H9 (cell line): ENCODE measurements at regions not wholly inside any gene's neighbourhood (a gene's known extent, or its start where the extent isn't known, plus 50 kb on each side); places are given as distances from the start of the nearest gene placed in this dataset.

ENCODE experiments used
- DNase-seq: peaks from one replicate; pipeline ENCODE4 v3.0.0-alpha.2; 2017
- H2AFZ ChIP-seq: one replicate; pipeline ENCODE4 v1.6.1; 2013; ENCODE audit warnings: mild to moderate bottlenecking, low read length, control low read depth, moderate library complexity
- H2AK5ac ChIP-seq: 2 replicates; pipeline ENCODE4 v1.6.1; 2013; ENCODE audit warnings: low read length, control low read depth, mixed read lengths; ENCODE audit not compliant: insufficient read length
- H2BK120ac ChIP-seq: one replicate; pipeline ENCODE4 v1.6.1; 2013; ENCODE audit warnings: low read depth, mild to moderate bottlenecking, low read length, control low read depth, inconsistent platforms; ENCODE audit not compliant: poor library complexity, severe bottlenecking
- H2BK12ac ChIP-seq: 2 replicates; pipeline ENCODE4 v1.6.1; 2013; ENCODE audit warnings: low read length, control low read depth, mixed read lengths, low read depth; ENCODE audit not compliant: insufficient read length
- H2BK15ac ChIP-seq: 2 replicates; pipeline ENCODE4 v1.6.1; 2013; ENCODE audit warnings: low read depth, low read length, control low read depth
- H2BK20ac ChIP-seq: one replicate; pipeline ENCODE4 v1.6.1; 2013; ENCODE audit warnings: low read depth, mild to moderate bottlenecking, low read length, control low read depth, inconsistent platforms; ENCODE audit not compliant: poor library complexity, severe bottlenecking
- H2BK5ac ChIP-seq: 2 replicates; pipeline ENCODE4 v1.6.1; 2013; ENCODE audit warnings: low read length, control low read depth, mixed read lengths; ENCODE audit not compliant: insufficient read length
- H3K14ac ChIP-seq: 2 replicates; pipeline ENCODE4 v1.6.1; 2013; ENCODE audit warnings: low read length, control low read depth; ENCODE audit not compliant: insufficient read depth
- H3K18ac ChIP-seq: 2 replicates; pipeline ENCODE4 v1.6.1; 2013; ENCODE audit warnings: low read depth, mild to moderate bottlenecking, mixed read lengths, low read length, control low read depth; ENCODE audit not compliant: insufficient read length
- H3K23ac ChIP-seq: 2 replicates; pipeline ENCODE4 v1.6.1; 2013; ENCODE audit warnings: low read length, control low read depth, mixed read lengths, low read depth; ENCODE audit not compliant: insufficient read length
- H3K23me2 ChIP-seq: 2 replicates; pipeline ENCODE4 v1.6.1; 2013; ENCODE audit warnings: low read depth, mild to moderate bottlenecking, mixed read lengths, low read length, control low read depth; ENCODE audit not compliant: insufficient read length, poor library complexity, severe bottlenecking
- H3K27ac ChIP-seq: 2 replicates; pipeline ENCODE4 v1.5.1; 2013; ENCODE audit warnings: low read length, control low read depth, mixed read lengths, low read depth; ENCODE audit not compliant: insufficient read length
- H3K27me3 ChIP-seq: 2 replicates; pipeline ENCODE4 v1.6.1; 2013; ENCODE audit warnings: low read length, control low read depth, inconsistent platforms; ENCODE audit not compliant: insufficient read depth
- H3K4ac ChIP-seq: 2 replicates; pipeline ENCODE4 v1.6.1; 2013; ENCODE audit warnings: low read depth, mild to moderate bottlenecking, control low read depth, inconsistent platforms, low read length, moderate library complexity
- H3K4me1 ChIP-seq: 2 replicates; pipeline ENCODE4 v1.6.1; 2013; ENCODE audit warnings: low read length, control low read depth, inconsistent platforms; ENCODE audit not compliant: insufficient read depth
- H3K4me2 ChIP-seq: 2 replicates; pipeline ENCODE4 v1.6.1; 2013; ENCODE audit warnings: low read length, control low read depth, mixed read lengths; ENCODE audit not compliant: insufficient read length, insufficient read depth
- H3K56ac ChIP-seq: 2 replicates; pipeline ENCODE4 v1.6.1; 2013; ENCODE audit warnings: low read depth, mild to moderate bottlenecking, mixed read lengths, low read length, control low read depth; ENCODE audit not compliant: insufficient read length
- H3K79me1 ChIP-seq: 2 replicates; pipeline ENCODE4 v1.6.1; 2013; ENCODE audit warnings: low read depth, mild to moderate bottlenecking, moderate library complexity, low read length, control low read depth, inconsistent platforms; ENCODE audit not compliant: insufficient read depth, poor library complexity, severe bottlenecking
- H3K79me2 ChIP-seq: 2 replicates; pipeline ENCODE4 v1.6.1; 2013; ENCODE audit warnings: low read length, control low read depth, inconsistent platforms; ENCODE audit not compliant: insufficient read depth
- H3K9ac ChIP-seq: 2 replicates; pipeline ENCODE4 v1.6.1; 2013; ENCODE audit warnings: low read length, control low read depth, mixed read lengths; ENCODE audit not compliant: insufficient read length; ENCODE audit errors: extremely low read depth
- H3K9me3 ChIP-seq: one replicate; pipeline ENCODE4 v1.6.1; 2013; ENCODE audit warnings: low read depth, low read length, inconsistent platforms; ENCODE audit not compliant: control insufficient read depth
- H3T11ph ChIP-seq: one replicate; pipeline ENCODE4 v1.6.1; 2013; ENCODE audit warnings: mild to moderate bottlenecking, low read length, control low read depth, inconsistent platforms
- H4K20me1 ChIP-seq: one replicate; pipeline ENCODE4 v1.6.1; 2013; ENCODE audit not compliant: control insufficient read depth, insufficient read length, insufficient read depth
- H4K5ac ChIP-seq: 2 replicates; pipeline ENCODE4 v1.6.1; 2013; ENCODE audit warnings: low read depth, mild to moderate bottlenecking, mixed read lengths, low read length, control low read depth; ENCODE audit not compliant: insufficient read length
- H4K8ac ChIP-seq: replicated peaks from 2 replicates; pipeline ENCODE4 v1.6.1; 2013; ENCODE audit warnings: low read length, control low read depth, mixed read lengths, low read depth; ENCODE audit not compliant: insufficient read length
- H4K91ac ChIP-seq: 2 replicates; pipeline ENCODE4 v1.6.1; 2013; ENCODE audit warnings: low read depth, mild to moderate bottlenecking, moderate library complexity, mixed read lengths, low read length, control low read depth; ENCODE audit not compliant: insufficient read length
- H3K27ac Mint-ChIP-seq, 3 experiments: 2 replicates in 2 of 3; 3 replicates in 1 of 3; pipeline ENCODE4 v1.8.0; 2020 to 2021; ENCODE audit warnings: mixed read lengths in 3 of 3, mild to moderate bottlenecking in 1 of 3, moderate library complexity in 1 of 3
- H3K27me3 Mint-ChIP-seq: 2 replicates; pipeline ENCODE4 v1.8.0; 2021; ENCODE audit warnings: low read depth, mild to moderate bottlenecking, moderate library complexity, mixed read lengths
- H3K36me3 Mint-ChIP-seq, 3 experiments: 2 replicates in 2 of 3; 3 replicates in 1 of 3; pipeline ENCODE4 v1.8.0; 2020 to 2021; ENCODE audit warnings: low read depth in 3 of 3, mixed read lengths in 3 of 3; ENCODE audit not compliant: insufficient read depth in 1 of 3
- H3K4me1 Mint-ChIP-seq, 2 experiments: 2 replicates each; pipeline ENCODE4 v1.8.0; 2020; ENCODE audit warnings: mixed read lengths in 2 of 2
- H3K4me3 Mint-ChIP-seq, 2 experiments: 2 replicates in 1 of 2; 3 replicates in 1 of 2; pipeline ENCODE4 v1.8.0; 2020 to 2021; ENCODE audit warnings: mild to moderate bottlenecking in 2 of 2, mixed read lengths in 2 of 2, moderate library complexity in 1 of 2
- H3K9me3 Mint-ChIP-seq, 2 experiments: 2 replicates in 1 of 2; 3 replicates in 1 of 2; pipeline ENCODE4 v1.8.0; 2020; ENCODE audit warnings: mild to moderate bottlenecking in 2 of 2, mixed read lengths in 2 of 2, moderate library complexity in 1 of 2
- WGBS: extraction: QIAGEN DNeasy Blood & Tissue Kit; methylation state at CpG from one replicate; pipeline ENCODE4 v1.1.7; 2013; ENCODE audit warnings: missing lambda C conversion rate, low lambda C conversion rate, mixed read lengths; ENCODE audit not compliant: insufficient read length; ENCODE audit errors: extremely low coverage; 5-methylcytosine and 5-hydroxymethylcytosine counted together
- TF ChIP-seq, protein P1 (sequence below): fragments of 200-600 bp; sonication (generic); conservative IDR thresholded peaks from 3 replicates; pipeline ENCODE4 v1.8.0; 2021; ENCODE audit warnings: antibody characterized with exemption, mild to moderate bottlenecking

DNA sequence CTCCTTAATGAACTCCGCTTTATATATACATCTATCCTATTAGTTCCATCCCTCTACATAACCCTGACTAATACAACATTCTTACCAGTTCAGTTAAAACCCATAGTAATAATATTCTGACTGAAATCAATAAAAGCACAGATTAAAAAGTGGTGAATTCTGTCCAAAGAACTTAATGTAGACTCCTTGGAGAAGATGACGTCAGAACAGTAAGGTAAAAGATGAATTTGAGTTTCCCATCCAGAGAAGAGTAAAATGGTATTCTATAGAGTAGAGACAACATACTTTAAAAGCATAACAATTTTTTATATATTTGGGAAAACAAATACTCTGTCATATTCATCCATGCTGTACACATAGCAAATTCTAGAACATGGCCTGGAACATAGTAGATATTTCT, 418.0 kb upstream of the SYT1 start:
- DNase-seq, result no peak
- Mint-ChIP-seq H3K27ac (no peak overlapping the region), H3K4me1 (peaks cover 7 to 12% of the 10 kb centered on the region in 2 experiments), H3K36me3 (no peaks in the 10 kb centered on the region; a peak in 1 of 7 replicates), H3K9me3 (no peaks in the 10 kb centered on the region), H3K27me3 (no peaks in the 10 kb centered on the region), H3K4me3 (no peak overlapping the region)
- no CpG with 5 or more reads among the region's 2 CpGs for WGBS
- no peak overlapping the region for H3K4me2 ChIP-seq
- no peak overlapping the region for H2BK20ac ChIP-seq
- no peak overlapping the region for H4K8ac ChIP-seq
- no peak overlapping the region for H3T11ph ChIP-seq
- no peaks in the 10 kb centered on the region for H3K79me2 ChIP-seq
- no peak overlapping the region for H2BK15ac ChIP-seq
- no peak overlapping the region for H2BK120ac ChIP-seq
- H4K5ac ChIP-seq, result no peak overlapping the region
- H4K20me1 ChIP-seq, result no peaks in the 10 kb centered on the region
- no peaks in the 10 kb centered on the region for H3K23me2 ChIP-seq
- H2AK5ac ChIP-seq, result no peak overlapping the region
- no peak overlapping the region for H3K23ac ChIP-seq
- H3K27me3 ChIP-seq, result no peaks in the 10 kb centered on the region
- no peak overlapping the region for H3K27ac ChIP-seq
- no peak overlapping the region for H2BK5ac ChIP-seq
- H3K4me1 ChIP-seq, result no peaks in the 10 kb centered on the region
- no peak overlapping the region for H3K18ac ChIP-seq
- no peak overlapping the region for H3K9ac ChIP-seq
- H3K4ac ChIP-seq, result no peak overlapping the region
- H3K56ac ChIP-seq, result no peak overlapping the region
- H2AFZ ChIP-seq, result no peak overlapping the region
- no peak overlapping the region for H4K91ac ChIP-seq
- H3K14ac ChIP-seq, result no peak overlapping the region
- no peak overlapping the region for H2BK12ac ChIP-seq
- TF ChIP-seq, protein P1, sequence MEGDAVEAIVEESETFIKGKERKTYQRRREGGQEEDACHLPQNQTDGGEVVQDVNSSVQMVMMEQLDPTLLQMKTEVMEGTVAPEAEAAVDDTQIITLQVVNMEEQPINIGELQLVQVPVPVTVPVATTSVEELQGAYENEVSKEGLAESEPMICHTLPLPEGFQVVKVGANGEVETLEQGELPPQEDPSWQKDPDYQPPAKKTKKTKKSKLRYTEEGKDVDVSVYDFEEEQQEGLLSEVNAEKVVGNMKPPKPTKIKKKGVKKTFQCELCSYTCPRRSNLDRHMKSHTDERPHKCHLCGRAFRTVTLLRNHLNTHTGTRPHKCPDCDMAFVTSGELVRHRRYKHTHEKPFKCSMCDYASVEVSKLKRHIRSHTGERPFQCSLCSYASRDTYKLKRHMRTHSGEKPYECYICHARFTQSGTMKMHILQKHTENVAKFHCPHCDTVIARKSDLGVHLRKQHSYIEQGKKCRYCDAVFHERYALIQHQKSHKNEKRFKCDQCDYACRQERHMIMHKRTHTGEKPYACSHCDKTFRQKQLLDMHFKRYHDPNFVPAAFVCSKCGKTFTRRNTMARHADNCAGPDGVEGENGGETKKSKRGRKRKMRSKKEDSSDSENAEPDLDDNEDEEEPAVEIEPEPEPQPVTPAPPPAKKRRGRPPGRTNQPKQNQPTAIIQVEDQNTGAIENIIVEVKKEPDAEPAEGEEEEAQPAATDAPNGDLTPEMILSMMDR, result no peak
- H3K79me1 ChIP-seq, result no peaks in the 10 kb centered on the region
- no peaks in the 10 kb centered on the region for H3K9me3 ChIP-seq
